Stimulated activated CD8-positive, alpha-beta memory T cell treated with anti-CD3 and anti-CD28 coated beads, Interleukin-12 subunit alpha, Interleukin-12 subunit beta, amount 100 ng/mL, for 24 hours (primary cell): ENCODE measurements at regions not wholly inside any gene's neighbourhood (a gene's known extent, or its start where the extent isn't known, plus 50 kb on each side); places are given as distances from the start of the nearest gene placed in this dataset.
"Not testable (repeated sequence)": the region's sequence is repeated elsewhere in the genome, so short reads cannot be mapped to it uniquely, and the experiment has no call there.

Source experiments
- DNase-seq: peaks from one replicate; pipeline ENCODE4 v3.0.0-alpha.2; 2020; ENCODE audit errors: extremely low read depth

DNA sequence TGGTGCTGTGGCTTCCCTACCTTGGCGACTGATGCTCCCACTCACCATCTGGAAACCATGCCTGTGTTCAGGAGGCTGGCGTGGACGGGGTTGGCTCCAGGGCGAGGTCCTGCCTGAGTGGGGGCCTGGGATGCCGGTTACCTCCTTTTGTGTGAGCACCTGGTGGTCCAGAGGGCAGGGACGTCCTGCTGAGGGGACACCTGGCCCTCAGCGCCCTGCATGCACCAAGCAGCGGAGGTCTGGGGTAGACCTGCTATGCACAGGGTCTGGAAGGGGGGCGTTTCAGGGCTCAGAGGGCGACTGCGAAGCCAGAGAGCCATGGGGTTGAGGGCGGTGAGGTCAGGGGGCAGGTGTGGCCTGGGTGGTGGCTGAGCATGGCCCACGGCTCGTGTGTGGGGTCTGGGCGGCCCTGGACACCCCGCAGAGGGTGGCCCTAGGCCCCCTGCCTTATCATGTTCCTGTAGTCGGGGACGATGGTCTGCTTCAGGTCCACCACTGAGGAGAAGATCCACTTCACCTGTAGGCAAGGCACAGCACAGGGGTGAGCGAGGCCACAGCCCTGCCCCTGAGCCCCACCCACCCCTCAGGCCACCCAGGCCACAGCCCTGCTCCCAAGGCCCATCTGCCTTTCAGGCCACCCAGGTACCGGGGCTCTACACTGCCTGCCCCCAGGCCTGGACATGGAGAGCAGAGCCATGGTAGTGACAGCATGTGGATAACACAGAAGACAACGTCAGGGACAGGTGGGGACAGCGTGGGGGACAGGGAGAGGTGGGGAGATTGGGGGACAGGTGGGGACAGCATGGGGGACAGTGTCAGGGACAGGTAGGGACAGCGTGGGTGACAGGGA is 95.3 kb downstream of the TMEM121 start:
- not testable (repeated sequence) for DNase-seq

DNA sequence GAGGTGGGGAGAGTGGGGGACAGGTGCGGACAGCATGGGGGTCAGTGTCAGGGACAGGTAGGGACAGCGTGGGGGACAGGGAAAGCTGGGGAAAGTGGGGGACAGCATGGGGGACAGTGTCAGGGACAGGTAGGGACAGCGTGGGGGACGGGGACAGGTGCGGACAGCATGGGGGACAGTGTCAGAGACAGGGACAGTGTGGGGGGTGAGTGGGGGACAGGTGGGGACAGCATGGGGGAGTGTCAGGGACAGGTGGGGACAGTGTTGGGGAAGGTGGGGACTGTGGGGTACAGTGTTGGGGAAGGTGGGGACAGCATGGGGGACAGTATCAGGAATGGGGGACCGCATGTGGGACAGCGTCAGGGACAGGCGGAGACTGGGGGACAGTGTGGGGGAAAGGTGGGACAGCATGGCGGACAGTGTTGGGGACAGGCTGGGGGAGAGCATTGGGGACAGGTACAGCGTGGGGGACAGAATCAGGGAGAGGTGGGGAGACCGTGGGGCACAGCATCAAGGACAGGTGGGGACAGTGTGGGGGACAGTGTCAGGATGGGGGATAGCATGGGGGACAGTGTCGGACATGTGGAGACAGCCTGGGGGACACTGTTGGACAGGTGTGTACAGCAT is 96.1 kb downstream of the TMEM121 start:
- DNase-seq = no peak

- not testable (repeated sequence) for DNase-seq
Observed at GRCh38 chr14:105623178-105623577, 96.8 kb downstream of the TMEM121 start.

- not testable (repeated sequence) for DNase-seq
Observed at GRCh38 chr14:105624346-105624745, 98.0 kb downstream of the TMEM121 start.

DNA sequence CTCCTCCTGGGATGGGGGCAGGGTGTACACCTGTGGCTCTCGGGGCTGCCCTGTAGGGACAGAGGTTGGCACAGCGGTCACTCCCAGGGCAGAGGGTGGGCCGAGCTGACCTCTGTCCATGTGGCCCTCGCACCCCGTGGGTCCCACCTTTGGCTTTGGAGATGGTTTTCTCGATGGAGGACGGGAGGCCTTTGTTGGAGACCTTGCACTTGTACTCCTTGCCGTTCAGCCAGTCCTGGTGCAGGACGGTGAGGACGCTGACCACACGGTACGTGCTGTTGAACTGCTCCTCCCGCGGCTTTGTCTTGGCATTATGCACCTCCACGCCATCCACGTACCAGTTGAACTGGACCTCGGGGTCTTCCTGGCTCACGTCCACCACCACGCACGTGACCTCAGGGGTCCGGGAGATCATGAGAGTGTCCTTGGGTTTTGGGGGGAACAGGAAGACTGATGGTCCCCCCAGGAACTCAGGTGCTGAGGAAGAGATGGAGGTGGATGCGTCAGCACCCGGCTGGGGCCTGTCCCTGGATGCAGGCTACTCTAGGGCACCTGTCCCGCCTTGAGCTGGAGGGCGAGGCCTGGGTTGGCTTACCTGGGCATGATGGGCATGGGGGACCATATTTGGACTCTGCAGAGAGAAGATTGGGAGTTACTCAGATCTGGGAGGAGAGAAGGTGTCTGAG is 98.5 kb downstream of the TMEM121 start:
- DNase-seq = not testable (repeated sequence)

DNA sequence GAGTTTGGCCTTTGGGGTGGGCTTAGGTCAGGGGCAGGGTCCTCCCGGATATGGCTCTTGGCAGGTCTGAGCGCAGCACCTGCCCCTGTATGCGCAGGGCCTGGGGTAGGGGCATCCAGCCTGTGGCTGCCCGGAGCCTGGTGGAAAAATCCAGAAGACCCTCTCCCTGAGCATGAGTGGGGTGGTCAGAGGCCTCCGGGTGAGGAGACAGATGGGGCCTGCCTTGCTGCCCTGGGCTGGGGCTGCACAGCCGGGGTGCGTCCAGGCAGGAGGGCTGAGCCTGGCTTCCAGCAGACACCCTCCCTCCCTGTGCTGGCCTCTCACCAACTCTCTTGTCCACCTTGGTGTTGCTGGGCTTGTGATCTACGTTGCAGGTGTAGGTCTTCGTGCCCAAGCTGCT is 99.1 kb downstream of the TMEM121 start:
- not testable (repeated sequence) for DNase-seq

DNA sequence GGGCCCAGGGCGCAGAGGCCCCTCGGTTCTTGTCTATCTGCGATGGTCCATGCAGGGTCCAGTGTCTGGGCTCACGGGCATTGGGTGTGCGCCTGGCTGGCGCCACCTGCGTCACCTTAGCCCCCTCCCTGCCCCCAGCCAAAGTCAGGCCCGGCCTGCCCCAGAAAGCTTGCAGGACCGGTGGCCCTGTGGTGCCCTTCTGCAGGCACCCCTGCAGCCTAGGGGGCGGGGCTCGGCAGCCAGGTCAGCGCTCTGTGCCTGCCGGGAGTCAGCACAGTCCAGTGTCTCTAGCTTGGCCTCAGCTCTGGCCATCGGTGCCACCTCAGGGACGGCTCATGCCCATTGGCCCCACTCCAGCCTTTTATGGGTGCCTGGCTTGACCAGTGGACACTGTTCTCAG is 99.7 kb downstream of the TMEM121 start:
- DNase-seq = not testable (repeated sequence)

- DNase-seq = not testable (repeated sequence)
Observed at GRCh38 chr14:105626651-105627050, 100.3 kb downstream of the TMEM121 start.

GRCh38 chr14:105627287-105627686 is 100.9 kb downstream of the TMEM121 start:
- not testable (repeated sequence) for DNase-seq

GRCh38 chr14:105627701-105628100 is 101.3 kb downstream of the TMEM121 start:
- DNase-seq = no peak

- DNase-seq = not testable (repeated sequence)
Observed at GRCh38 chr14:105628126-105628525, 101.7 kb downstream of the TMEM121 start.

GRCh38 chr14:105628531-105629067 is 102.2 kb downstream of the TMEM121 start:
- DNase-seq = not testable (repeated sequence)

GRCh38 chr14:105629091-105629885 is 102.9 kb downstream of the TMEM121 start:
- DNase-seq = not testable (repeated sequence)

DNA sequence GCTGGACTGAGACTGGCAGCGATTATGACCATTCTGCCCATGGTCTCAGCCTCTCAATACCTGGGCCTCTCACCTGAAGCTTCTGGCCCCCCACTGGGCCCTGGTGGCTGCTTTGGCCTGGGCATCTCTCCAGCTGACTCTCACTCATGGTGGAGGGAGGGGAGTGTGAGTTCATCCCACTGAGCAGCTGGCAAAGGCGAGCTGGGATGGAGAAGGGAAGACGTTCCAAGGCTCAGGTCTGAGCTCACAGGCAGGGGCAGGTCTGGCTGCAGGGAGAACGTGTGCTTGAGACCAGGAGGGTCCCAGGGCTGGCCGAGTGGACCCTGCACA is 103.5 kb downstream of the TMEM121 start:
- DNase-seq = no peak

GRCh38 chr14:105630293-105630934 is 104.0 kb downstream of the TMEM121 start:
- not testable (repeated sequence) for DNase-seq

GRCh38 chr14:105630935-105631779 is 104.8 kb downstream of the TMEM121 start:
- DNase-seq = not testable (repeated sequence)

- DNase-seq = no peak
Observed at GRCh38 chr14:105632010-105632409, 105.6 kb downstream of the TMEM121 start.

DNA sequence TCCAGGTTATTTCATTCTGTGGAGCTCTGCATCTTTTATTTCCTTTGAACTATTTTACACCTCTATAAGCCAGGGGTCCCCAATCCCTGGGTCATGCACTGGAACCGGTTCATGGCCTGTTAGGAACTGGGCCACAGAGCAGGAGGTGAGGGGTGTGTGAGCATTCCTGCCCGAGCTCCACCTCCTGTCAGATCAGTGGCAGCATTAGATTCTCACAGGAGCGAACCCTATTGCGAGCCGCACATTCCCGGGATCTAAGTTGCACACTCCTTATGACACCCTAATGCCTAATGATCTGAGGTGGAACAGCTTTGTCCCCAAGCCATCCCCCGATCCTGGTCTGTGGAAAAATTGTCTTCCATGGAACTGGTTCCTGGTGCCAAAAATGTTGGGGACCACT is 107.2 kb downstream of the TMEM121 start:
- not testable (repeated sequence) for DNase-seq

GRCh38 chr14:105635560-105635959 is 109.2 kb downstream of the TMEM121 start:
- no peak for DNase-seq

DNA sequence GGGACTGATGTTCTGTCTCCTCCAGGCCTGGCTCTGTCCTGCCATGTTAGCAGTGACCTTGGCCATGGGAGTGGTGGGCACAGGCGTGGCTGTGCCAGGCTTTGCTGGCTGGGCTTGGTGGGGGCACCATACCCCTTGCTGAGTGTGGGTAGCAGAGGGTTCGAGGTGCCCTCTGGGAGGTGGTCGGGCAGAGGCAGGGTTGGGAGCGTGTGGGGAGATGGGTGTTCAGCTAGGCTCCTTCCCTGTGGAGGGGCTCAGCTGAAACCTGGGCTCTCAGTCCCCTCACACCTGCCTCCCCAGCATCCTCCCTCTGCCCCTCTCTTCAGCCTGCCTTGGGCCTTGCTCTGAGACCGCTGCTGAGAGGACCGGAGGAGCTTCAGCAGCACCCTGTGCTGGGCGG is 109.6 kb downstream of the TMEM121 start:
- not testable (repeated sequence) for DNase-seq
